ENCODE measurements at regions not wholly inside any gene's neighbourhood (a gene's known extent, or its start where the extent isn't known, plus 50 kb on each side); places are given as distances from the start of the nearest gene placed in this dataset.

DNA sequence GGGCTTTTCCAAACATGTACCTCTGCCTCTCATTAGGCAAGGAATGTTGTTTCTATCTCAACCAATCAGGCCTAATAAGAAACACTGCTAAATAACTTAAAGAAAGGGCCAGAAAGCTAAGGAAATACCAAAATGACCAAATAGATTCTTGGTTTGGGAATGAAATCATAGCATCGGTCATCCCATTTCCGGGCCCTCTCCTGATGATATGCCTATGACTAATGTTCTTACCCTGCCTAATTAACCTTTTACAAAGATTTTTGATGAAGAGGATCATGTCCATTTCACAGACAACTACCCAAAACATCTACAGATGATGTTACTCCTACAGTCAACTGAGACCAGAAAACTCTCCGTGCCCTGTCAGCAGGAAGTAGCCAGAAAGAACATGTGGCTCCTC is 164.0 kb downstream of the DDX3Y start:
- TF ChIP-seq CTCF (IDR thresholded peaks at IDR 0.05) (no peak), EZH2 (IDR thresholded peaks at IDR 0.05; ENCODE audit: borderline replicate concordance, insufficient read depth, low read depth, low read length, poor library complexity, severe bottlenecking) (no peak)
- H3K36me3 ChIP-seq (replicated peaks in 1 of 2; ENCODE audit: control extremely low read depth in 1 of 2, control insufficient read depth in 1 of 2, extremely low read depth in 1 of 2, insufficient read depth in 2 of 2, low read length in 1 of 2), result no peaks in the 10 kb centered on the region
- Mint-ChIP-seq H3K4me3 (no peak overlapping the region), H3K27ac (no peak overlapping the region), H3K27me3 (no peaks in the 10 kb centered on the region), H3K4me1 (no peaks in the 10 kb centered on the region), H3K9me3 (ENCODE audit: insufficient read depth) (no peaks in the 10 kb centered on the region)
- POLR2A ChIA-PET, result no interaction called here
- CTCF ChIA-PET, result no interaction called here
- no peak overlapping the region for H2AFZ ChIP-seq (ENCODE audit: insufficient read depth, low read depth, low read length, poor library complexity, severe bottlenecking)
- no peak overlapping the region for H3K4me3 ChIP-seq (ENCODE audit: control extremely low read depth in 1 of 5, extremely low read depth in 1 of 5, insufficient read depth in 1 of 5, low read depth in 2 of 5, low read length in 4 of 5)
- no peak for ATAC-seq (ENCODE audit: low read depth)
- H4K20me1 ChIP-seq (ENCODE audit: control insufficient read depth, insufficient read depth, low read length, poor library complexity, severe bottlenecking), result no peaks in the 10 kb centered on the region
- WGBS (ENCODE audit: insufficient coverage), result no CpG with 5 or more reads among the region's 3 CpGs
- H3K27me3 ChIP-seq (replicated peaks in 1 of 4; ENCODE audit: control extremely low read depth in 1 of 4, control insufficient read depth in 3 of 4, insufficient read depth in 4 of 4, low read length in 3 of 4), result no peaks in the 10 kb centered on the region
- no peaks in the 10 kb centered on the region for H3K79me2 ChIP-seq (ENCODE audit: control insufficient read depth, insufficient read depth, low read length)
- H3K27ac ChIP-seq (ENCODE audit: low read length in 2 of 2), result no peak overlapping the region
- H3K9ac ChIP-seq (ENCODE audit: low read length), result no peak overlapping the region
- DNase-seq, result no peak
- peaks cover 0 to 6% (median 0%) of the 10 kb centered on the region in 3 donors for H3K9me3 ChIP-seq (ENCODE audit: control extremely low read depth in 1 of 3, control insufficient read depth in 2 of 3, insufficient read depth in 1 of 3, low read length in 2 of 3)
- no peak overlapping the region for H3K4me2 ChIP-seq (replicated peaks; ENCODE audit: low read depth, low read length, poor library complexity, severe bottlenecking)
- intact Hi-C loops (cut with micrococcal nuclease), result no loop called here
- H3K4me1 ChIP-seq (ENCODE audit: control insufficient read depth in 2 of 2, insufficient read depth in 2 of 2, low read length in 2 of 2), result no peaks in the 10 kb centered on the region

GRCh38 chrY:13069111-13069510 is 164.4 kb downstream of the DDX3Y start:
- TF ChIP-seq CTCF (IDR thresholded peaks at IDR 0.05) (no peak), EZH2 (IDR thresholded peaks at IDR 0.05; ENCODE audit: borderline replicate concordance, insufficient read depth, low read depth, low read length, poor library complexity, severe bottlenecking) (no peak)
- Mint-ChIP-seq H3K27ac (no peak overlapping the region), H3K27me3 (no peaks in the 10 kb centered on the region), H3K4me3 (no peak overlapping the region), H3K9me3 (ENCODE audit: insufficient read depth) (no peaks in the 10 kb centered on the region), H3K4me1 (no peaks in the 10 kb centered on the region)
- intact Hi-C loops (cut with micrococcal nuclease), result no loop called here
- H3K4me2 ChIP-seq (replicated peaks; ENCODE audit: low read depth, low read length, poor library complexity, severe bottlenecking), result no peak overlapping the region
- H3K9ac ChIP-seq (ENCODE audit: low read length), result no peak overlapping the region
- DNase-seq (no peak), ATAC-seq (ENCODE audit: low read depth) (no peak)
- peaks cover 0 to 6% (median 0%) of the 10 kb centered on the region in 3 donors for H3K9me3 ChIP-seq (ENCODE audit: control extremely low read depth in 1 of 3, control insufficient read depth in 2 of 3, insufficient read depth in 1 of 3, low read length in 2 of 3)
- ChIA-PET CTCF (no interaction called here), POLR2A (no interaction called here)
- H4K20me1 ChIP-seq (ENCODE audit: control insufficient read depth, insufficient read depth, low read length, poor library complexity, severe bottlenecking), result no peaks in the 10 kb centered on the region
- no peaks in the 10 kb centered on the region for H3K79me2 ChIP-seq (ENCODE audit: control insufficient read depth, insufficient read depth, low read length)
- H3K36me3 ChIP-seq (replicated peaks in 1 of 2; ENCODE audit: control extremely low read depth in 1 of 2, control insufficient read depth in 1 of 2, extremely low read depth in 1 of 2, insufficient read depth in 2 of 2, low read length in 1 of 2), result no peaks in the 10 kb centered on the region
- no peak overlapping the region for H2AFZ ChIP-seq (ENCODE audit: insufficient read depth, low read depth, low read length, poor library complexity, severe bottlenecking)
- H3K4me3 ChIP-seq (ENCODE audit: control extremely low read depth in 1 of 5, extremely low read depth in 1 of 5, insufficient read depth in 1 of 5, low read depth in 2 of 5, low read length in 4 of 5), result no peak overlapping the region
- H3K4me1 ChIP-seq (ENCODE audit: control insufficient read depth in 2 of 2, insufficient read depth in 2 of 2, low read length in 2 of 2), result no peaks in the 10 kb centered on the region
- no peak overlapping the region for H3K27ac ChIP-seq (ENCODE audit: low read length in 2 of 2)
- H3K27me3 ChIP-seq (replicated peaks in 1 of 4; ENCODE audit: control extremely low read depth in 1 of 4, control insufficient read depth in 3 of 4, insufficient read depth in 4 of 4, low read length in 3 of 4), result no peaks in the 10 kb centered on the region
